Thyroid gland (tissue), 4 donors: ENCODE measurements at regions not wholly inside any gene's neighbourhood (a gene's known extent, or its start where the extent isn't known, plus 50 kb on each side); places are given as distances from the start of the nearest gene placed in this dataset.

ENCODE experiments used
- POLR2A ChIP-seq, 2 donors: fragments of 450-650 bp; IDR thresholded peaks; one replicate each; pipeline ENCODE4 v1.6.1; 2017; ENCODE audit warnings: antibody characterized with exemption in 2 of 2, mild to moderate bottlenecking in 2 of 2, moderate library complexity in 1 of 2
- TF ChIP-seq, protein P1 (sequence below), 6 experiments: fragments of 200-600 bp in 3 of 6; fragments of 450-650 bp in 3 of 6; sonication (generic) in 3 of 6; IDR thresholded peaks; one replicate each; pipeline ENCODE4 v1.5.1; 2016 to 2019; ENCODE audit warnings: antibody characterized with exemption in 6 of 6, mild to moderate bottlenecking in 2 of 6, inconsistent platforms in 1 of 6, moderate library complexity in 1 of 6

DNA sequence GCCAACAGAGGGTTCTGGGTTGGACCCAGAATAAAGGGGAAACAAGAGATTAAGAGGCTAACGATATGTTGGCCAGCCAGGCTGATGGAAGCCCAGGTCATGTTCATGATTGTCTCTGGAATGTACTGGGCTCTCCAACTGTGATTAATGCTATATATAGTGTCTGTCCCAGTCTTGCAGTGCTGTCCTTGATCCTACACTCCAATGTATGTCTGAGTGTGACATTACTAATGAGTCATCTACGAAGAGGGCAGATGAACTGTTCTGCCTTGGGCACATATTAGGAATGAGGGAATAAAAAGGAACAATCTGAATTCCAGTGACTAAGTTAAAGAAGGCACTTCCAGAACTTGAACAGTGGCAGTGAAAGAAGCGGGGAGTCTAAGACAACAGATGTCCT, 142.1 kb downstream of the PDGFRA start:
- TF ChIP-seq, protein P1, sequence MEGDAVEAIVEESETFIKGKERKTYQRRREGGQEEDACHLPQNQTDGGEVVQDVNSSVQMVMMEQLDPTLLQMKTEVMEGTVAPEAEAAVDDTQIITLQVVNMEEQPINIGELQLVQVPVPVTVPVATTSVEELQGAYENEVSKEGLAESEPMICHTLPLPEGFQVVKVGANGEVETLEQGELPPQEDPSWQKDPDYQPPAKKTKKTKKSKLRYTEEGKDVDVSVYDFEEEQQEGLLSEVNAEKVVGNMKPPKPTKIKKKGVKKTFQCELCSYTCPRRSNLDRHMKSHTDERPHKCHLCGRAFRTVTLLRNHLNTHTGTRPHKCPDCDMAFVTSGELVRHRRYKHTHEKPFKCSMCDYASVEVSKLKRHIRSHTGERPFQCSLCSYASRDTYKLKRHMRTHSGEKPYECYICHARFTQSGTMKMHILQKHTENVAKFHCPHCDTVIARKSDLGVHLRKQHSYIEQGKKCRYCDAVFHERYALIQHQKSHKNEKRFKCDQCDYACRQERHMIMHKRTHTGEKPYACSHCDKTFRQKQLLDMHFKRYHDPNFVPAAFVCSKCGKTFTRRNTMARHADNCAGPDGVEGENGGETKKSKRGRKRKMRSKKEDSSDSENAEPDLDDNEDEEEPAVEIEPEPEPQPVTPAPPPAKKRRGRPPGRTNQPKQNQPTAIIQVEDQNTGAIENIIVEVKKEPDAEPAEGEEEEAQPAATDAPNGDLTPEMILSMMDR (IDR thresholded peaks at IDR 0.05), result no peak
- TF ChIP-seq POLR2A (IDR thresholded peaks at IDR 0.05), result no peak
